ENCODE measurements at regions not wholly inside any gene's neighbourhood (a gene's known extent, or its start where the extent isn't known, plus 50 kb on each side); places are given as distances from the start of the nearest gene placed in this dataset.

DNA sequence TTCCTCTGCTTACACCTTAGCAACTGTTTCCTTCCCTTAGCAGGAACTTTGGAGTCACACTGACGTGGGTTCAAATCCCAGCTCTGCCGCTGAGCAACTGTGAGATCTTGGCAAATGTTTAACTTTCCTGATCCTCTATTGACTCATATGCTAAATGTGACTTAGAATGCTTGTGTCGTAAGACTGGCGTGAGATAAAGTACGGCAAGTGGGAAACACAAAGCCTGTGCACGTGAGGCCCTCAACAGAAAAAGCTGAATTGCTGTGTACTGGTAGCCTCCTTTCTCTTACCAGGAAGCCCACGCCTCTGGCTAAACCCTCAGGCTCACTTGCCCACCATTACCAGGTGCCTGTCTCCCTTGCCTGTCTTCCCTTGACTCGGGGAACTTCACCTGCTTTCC lies 135.4 kb upstream of the TNR start:
- Mint-ChIP-seq H3K27ac (no peak overlapping the region), H3K27me3 (ENCODE audit: low read depth) (no peaks in the 10 kb centered on the region), H3K9me3 (ENCODE audit: insufficient read depth) (no peaks in the 10 kb centered on the region), H3K4me1 (ENCODE audit: low read depth) (no peaks in the 10 kb centered on the region), H3K4me3 (no peak overlapping the region), H3K36me3 (ENCODE audit: low read depth) (no peaks in the 10 kb centered on the region)
- ATAC-seq = no peak
- POLR2A ChIA-PET = no interaction called here
- CTCF ChIA-PET = no interaction called here
- DNase-seq = no peak

GRCh38 chr1:175877939-175878737 lies 134.7 kb upstream of the TNR start:
- H3K27ac Mint-ChIP-seq = no peak overlapping the region
- H3K27me3 Mint-ChIP-seq (ENCODE audit: low read depth) = no peaks in the 10 kb centered on the region
- no peaks in the 10 kb centered on the region for H3K36me3 Mint-ChIP-seq (ENCODE audit: low read depth)
- H3K4me1 Mint-ChIP-seq (ENCODE audit: low read depth) = no peaks in the 10 kb centered on the region
- no peak overlapping the region for H3K4me3 Mint-ChIP-seq
- ChIA-PET CTCF (no interaction called here), POLR2A (no interaction called here)
- ATAC-seq = no peak
- H3K9me3 Mint-ChIP-seq (ENCODE audit: insufficient read depth) = no peaks in the 10 kb centered on the region
- DNase-seq = no peak

DNA sequence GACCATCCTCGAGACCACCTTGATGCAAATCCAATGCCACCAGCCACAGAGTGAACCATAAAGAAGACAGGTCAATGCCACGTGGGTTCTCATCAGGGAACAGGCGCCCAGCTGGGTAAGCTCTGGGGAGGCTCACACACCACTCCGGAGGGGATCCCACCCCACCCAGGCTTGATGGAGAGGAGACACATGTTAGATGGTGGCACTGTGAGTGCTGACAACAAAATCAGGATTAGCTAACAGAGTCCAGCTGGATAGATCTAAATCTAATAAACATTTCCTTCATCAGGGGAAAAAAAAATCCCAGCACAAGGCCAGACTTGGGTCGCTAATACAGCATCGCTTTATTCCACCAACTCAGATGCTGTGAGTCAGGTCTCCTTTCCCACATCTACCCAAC lies 132.2 kb upstream of the TNR start:
- DNase-seq (no peak), ATAC-seq (no peak)
- no peak overlapping the region for H3K27ac Mint-ChIP-seq
- H3K9me3 Mint-ChIP-seq (ENCODE audit: insufficient read depth) = no peaks in the 10 kb centered on the region
- ChIA-PET POLR2A (no interaction called here), CTCF (interaction anchor here (0.5 kb wide), 1 partner anchor 106 kb away, joined by 3 read pairs; no protein-coding TSS in a partner anchor)
- H3K4me3 Mint-ChIP-seq = no peak overlapping the region
- no peaks in the 10 kb centered on the region for H3K4me1 Mint-ChIP-seq (ENCODE audit: low read depth)
- no peaks in the 10 kb centered on the region for H3K27me3 Mint-ChIP-seq (ENCODE audit: low read depth)
- no peaks in the 10 kb centered on the region for H3K36me3 Mint-ChIP-seq (ENCODE audit: low read depth)

DNA sequence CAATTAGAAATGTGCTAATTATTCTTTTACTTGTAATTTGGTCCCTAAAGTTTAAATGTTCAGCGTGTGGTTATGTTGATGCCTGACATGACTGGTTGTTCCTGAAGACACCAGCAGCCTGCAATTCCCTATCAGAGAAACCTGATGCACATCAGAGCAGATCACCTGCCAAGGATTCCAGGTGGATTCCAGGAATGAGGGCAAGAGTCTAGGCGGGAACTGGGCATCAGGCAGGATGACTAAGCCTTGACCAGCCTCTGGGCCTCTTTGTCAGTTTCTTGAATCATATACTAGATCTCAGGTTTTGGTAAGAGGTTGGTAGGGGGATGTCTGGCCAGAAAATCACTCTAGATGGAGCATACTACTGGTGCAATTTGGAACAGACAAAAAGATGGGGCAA lies 130.7 kb upstream of the TNR start:
- Mint-ChIP-seq H3K27me3 (ENCODE audit: low read depth) (no peaks in the 10 kb centered on the region), H3K4me3 (no peak overlapping the region), H3K27ac (no peak overlapping the region), H3K4me1 (ENCODE audit: low read depth) (no peaks in the 10 kb centered on the region), H3K9me3 (ENCODE audit: insufficient read depth) (no peaks in the 10 kb centered on the region), H3K36me3 (ENCODE audit: low read depth) (no peaks in the 10 kb centered on the region)
- ChIA-PET CTCF (no interaction called here), POLR2A (no interaction called here)
- no peak for DNase-seq
- no peak for ATAC-seq

DNA sequence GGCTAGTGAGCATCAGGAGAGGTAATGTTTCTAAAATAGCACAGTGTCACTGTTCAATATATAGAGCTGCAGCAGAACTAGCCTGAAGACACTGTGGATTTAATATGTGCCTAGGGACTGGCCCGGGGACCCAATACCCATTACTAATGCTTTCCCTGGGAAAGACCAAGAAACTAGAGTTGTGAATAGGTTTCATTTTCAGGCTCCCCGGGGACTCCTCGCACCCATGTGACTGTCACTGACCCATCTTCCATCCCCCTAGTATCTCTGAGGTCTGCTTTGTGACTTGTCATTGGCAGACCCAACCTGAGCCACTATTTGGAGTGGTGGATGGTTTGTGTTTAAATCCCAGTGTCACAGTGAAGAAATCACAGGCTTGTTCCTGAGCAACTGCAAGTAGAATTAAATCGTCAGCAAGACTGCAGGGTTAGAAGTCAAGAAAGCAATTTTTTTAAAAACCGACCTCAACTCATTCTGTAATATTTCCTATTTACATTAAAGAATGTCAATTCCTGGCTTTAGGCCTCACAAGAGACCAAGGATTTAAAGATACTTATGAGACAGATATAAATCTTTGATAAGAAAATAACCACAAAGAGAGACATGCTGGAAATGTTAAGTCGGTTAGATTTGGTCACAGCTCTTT lies 130.0 kb upstream of the TNR start:
- Mint-ChIP-seq H3K4me3 (no peak overlapping the region), H3K27me3 (ENCODE audit: low read depth) (no peaks in the 10 kb centered on the region), H3K4me1 (ENCODE audit: low read depth) (no peaks in the 10 kb centered on the region), H3K27ac (no peak overlapping the region), H3K9me3 (ENCODE audit: insufficient read depth) (no peaks in the 10 kb centered on the region), H3K36me3 (ENCODE audit: low read depth) (no peaks in the 10 kb centered on the region)
- ChIA-PET CTCF (no interaction called here), POLR2A (no interaction called here)
- no peak for DNase-seq
- no peak for ATAC-seq

DNA sequence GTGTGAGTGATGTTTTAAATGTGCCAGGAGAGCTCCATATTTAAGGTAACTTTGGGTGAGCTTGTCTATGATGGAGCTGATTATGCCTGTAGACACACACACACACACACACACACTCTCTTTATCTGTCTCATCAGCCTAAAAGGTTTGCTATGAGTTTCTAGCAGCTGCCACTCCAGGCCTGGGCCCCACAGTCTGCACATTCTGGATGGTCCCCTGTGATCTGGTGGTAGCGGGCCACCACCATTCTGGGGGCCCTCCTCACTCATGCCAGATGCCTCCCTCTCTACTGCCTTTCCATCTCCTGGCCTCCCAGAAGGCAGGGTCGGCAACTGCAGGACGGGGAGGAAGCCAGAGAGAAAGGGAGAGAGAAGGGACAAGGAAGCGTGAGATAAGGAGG lies 129.2 kb upstream of the TNR start:
- Mint-ChIP-seq H3K27ac (no peak overlapping the region), H3K27me3 (ENCODE audit: low read depth) (no peaks in the 10 kb centered on the region), H3K36me3 (ENCODE audit: low read depth) (no peaks in the 10 kb centered on the region), H3K9me3 (ENCODE audit: insufficient read depth) (no peaks in the 10 kb centered on the region), H3K4me3 (no peak overlapping the region), H3K4me1 (ENCODE audit: low read depth) (no peaks in the 10 kb centered on the region)
- no peak for DNase-seq
- ATAC-seq = no peak
- CTCF ChIA-PET = no interaction called here
- POLR2A ChIA-PET = no interaction called here

DNA sequence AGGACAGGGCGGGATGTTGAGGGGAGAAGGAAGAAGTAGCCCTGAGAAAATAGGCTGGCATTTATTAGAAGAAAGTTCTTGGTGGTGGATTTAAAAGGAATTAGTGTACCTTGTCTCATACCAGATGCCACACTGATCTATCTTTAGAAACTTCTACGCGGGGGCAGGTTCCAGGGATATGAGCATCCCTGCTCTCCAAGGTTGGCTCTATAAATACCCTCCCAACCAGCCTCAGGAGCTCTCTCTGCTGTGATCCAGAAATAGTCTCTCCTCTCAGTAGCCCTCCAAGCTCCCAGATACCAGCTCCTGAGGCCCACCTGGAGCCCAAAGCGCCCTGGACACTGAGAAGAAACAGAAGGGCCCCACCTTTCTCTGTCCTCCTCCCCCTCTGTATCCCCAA lies 128.3 kb upstream of the TNR start:
- ATAC-seq (no peak), DNase-seq (no peak)
- no peaks in the 10 kb centered on the region for H3K27me3 Mint-ChIP-seq (ENCODE audit: low read depth)
- ChIA-PET CTCF (no interaction called here), POLR2A (no interaction called here)
- H3K9me3 Mint-ChIP-seq (ENCODE audit: insufficient read depth) = no peaks in the 10 kb centered on the region
- H3K4me3 Mint-ChIP-seq = no peak overlapping the region
- no peaks in the 10 kb centered on the region for H3K36me3 Mint-ChIP-seq (ENCODE audit: low read depth)
- no peaks in the 10 kb centered on the region for H3K4me1 Mint-ChIP-seq (ENCODE audit: low read depth)
- H3K27ac Mint-ChIP-seq = no peak overlapping the region

DNA sequence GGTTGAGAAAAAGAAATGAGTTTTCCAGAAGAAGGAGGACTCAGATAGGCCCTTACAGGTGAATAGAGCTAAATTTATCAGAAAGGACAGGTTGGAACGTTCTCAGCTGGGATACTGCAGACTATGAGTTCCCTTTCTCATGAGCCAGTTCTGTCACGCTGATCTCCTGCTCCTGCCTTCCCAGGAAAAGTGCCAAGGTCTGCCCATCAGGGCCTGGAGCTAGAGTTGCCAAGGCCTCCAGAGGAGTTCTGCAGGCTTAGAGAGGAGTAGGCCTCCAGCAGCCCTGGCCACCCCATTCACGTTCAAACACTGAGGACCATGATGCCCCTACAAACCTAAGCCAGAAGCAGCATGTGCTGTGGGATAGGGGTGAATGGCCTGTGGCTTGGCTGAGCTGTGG lies 126.8 kb upstream of the TNR start:
- CTCF ChIA-PET = no interaction called here
- ATAC-seq = no peak
- Mint-ChIP-seq H3K9me3 (ENCODE audit: insufficient read depth) (no peaks in the 10 kb centered on the region), H3K4me1 (ENCODE audit: low read depth) (no peaks in the 10 kb centered on the region), H3K27me3 (ENCODE audit: low read depth) (no peaks in the 10 kb centered on the region), H3K36me3 (ENCODE audit: low read depth) (no peaks in the 10 kb centered on the region), H3K4me3 (no peak overlapping the region), H3K27ac (no peak overlapping the region)
- POLR2A ChIA-PET = no interaction called here
- no peak for DNase-seq

- DNase-seq = no peak
- Mint-ChIP-seq H3K9me3 (ENCODE audit: insufficient read depth) (no peaks in the 10 kb centered on the region), H3K4me3 (no peak overlapping the region), H3K27me3 (ENCODE audit: low read depth) (no peaks in the 10 kb centered on the region), H3K36me3 (ENCODE audit: low read depth) (no peaks in the 10 kb centered on the region), H3K4me1 (ENCODE audit: low read depth) (no peaks in the 10 kb centered on the region), H3K27ac (no peak overlapping the region)
- ATAC-seq = no peak
- POLR2A ChIA-PET = no interaction called here
- CTCF ChIA-PET = interaction anchor here (0.7 kb wide), 1 partner anchor 406 kb away, joined by 3 read pairs; no protein-coding TSS in a partner anchor
These were observed 123.4 kb upstream of the TNR start for GRCh38 chr1:175866776-175867175.

DNA sequence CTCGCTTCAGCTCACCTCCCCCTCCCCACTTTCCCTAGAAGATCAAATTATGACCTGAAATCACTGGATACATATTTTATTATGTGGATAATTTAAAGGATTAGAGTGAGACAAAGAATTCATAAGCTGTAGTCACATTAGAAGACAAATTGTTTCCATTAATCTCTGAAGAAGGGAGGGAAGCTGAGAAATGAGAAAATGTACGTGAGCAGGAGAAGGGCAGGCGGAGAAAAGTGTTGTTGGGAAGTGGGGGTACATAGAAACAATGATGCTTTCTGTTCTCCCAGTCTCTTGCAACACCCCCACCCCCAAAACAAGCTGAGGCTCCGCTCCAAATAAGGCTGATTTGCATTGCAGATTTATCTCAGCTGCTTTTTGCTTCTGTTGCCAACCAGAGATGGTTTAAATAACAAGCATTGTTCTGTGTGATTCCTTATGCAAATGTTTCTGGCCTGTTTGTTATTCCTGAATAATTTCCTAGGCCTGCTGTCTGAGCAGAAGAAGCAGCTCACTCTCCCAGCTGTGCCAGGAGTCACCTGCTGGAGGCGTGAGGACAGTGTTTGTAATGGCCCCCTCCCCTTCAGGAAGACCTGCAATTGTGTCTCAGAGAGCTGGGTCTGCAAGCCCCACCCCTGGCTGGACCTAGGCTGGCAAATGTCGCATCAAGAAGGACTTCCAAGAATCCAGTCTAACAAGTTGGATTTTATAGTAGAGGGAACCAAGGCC lies 121.8 kb upstream of the TNR start:
- ChIA-PET CTCF (no interaction called here), POLR2A (no interaction called here)
- DNase-seq = no peak
- Mint-ChIP-seq H3K36me3 (ENCODE audit: low read depth) (no peaks in the 10 kb centered on the region), H3K4me1 (ENCODE audit: low read depth) (no peaks in the 10 kb centered on the region), H3K27ac (no peak overlapping the region), H3K27me3 (ENCODE audit: low read depth) (no peaks in the 10 kb centered on the region), H3K4me3 (no peak overlapping the region), H3K9me3 (ENCODE audit: insufficient read depth) (no peaks in the 10 kb centered on the region)
- no peak for ATAC-seq

- ATAC-seq (no peak), DNase-seq (no peak)
- ChIA-PET CTCF (no interaction called here), POLR2A (no interaction called here)
- Mint-ChIP-seq H3K27me3 (ENCODE audit: low read depth) (no peaks in the 10 kb centered on the region), H3K4me1 (ENCODE audit: low read depth) (no peaks in the 10 kb centered on the region), H3K36me3 (ENCODE audit: low read depth) (no peaks in the 10 kb centered on the region), H3K4me3 (no peak overlapping the region), H3K9me3 (ENCODE audit: insufficient read depth) (no peaks in the 10 kb centered on the region), H3K27ac (no peak overlapping the region)
These were observed 121.2 kb upstream of the TNR start for GRCh38 chr1:175864625-175865024.

DNA sequence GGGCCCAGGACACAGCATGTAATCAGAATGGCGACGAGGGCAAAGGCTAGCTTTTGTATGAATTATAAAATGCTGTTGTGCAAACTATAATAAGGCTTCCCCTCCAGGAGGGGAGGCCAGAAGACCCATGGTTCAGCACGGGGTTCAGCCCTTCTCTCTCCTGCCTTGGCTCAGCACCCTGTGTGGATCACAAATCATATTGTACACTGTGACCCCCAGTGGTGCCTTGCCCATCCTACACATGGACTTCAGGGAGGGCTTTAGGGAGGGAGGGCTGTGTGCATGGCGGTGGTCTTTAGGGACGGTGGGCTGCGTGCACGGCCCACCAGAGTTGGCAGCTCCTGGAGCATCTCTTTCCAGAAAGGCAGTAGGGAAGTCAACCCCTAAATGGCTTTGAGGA lies 120.8 kb upstream of the TNR start:
- POLR2A ChIA-PET = no interaction called here

More for the DNA sequence above, 120.8 kb upstream of the TNR start:
- H3K9me3 Mint-ChIP-seq (ENCODE audit: insufficient read depth) = no peaks in the 10 kb centered on the region
- no peaks in the 10 kb centered on the region for H3K4me1 Mint-ChIP-seq (ENCODE audit: low read depth)
- CTCF ChIA-PET = no interaction called here
- no peaks in the 10 kb centered on the region for H3K27me3 Mint-ChIP-seq (ENCODE audit: low read depth)
- H3K27ac Mint-ChIP-seq = no peak overlapping the region
- H3K4me3 Mint-ChIP-seq = no peak overlapping the region
- no peak for DNase-seq
- ATAC-seq = no peak
- H3K36me3 Mint-ChIP-seq (ENCODE audit: low read depth) = no peaks in the 10 kb centered on the region

All from activated CD8-positive, alpha-beta T cell treated with anti-CD3 and anti-CD28 coated beads, Interleukin-2, amount 10 ng/mL, durations not matched to agents 7 days and 5 days (primary cell).